ENCODE measurements at regions not wholly inside any gene's neighbourhood (a gene's known extent, or its start where the extent isn't known, plus 50 kb on each side); places are given as distances from the start of the nearest gene placed in this dataset.

GRCh38 chr6:3900744-3901336, 51.7 kb downstream of the FAM50B start:
- H3K4me1 ChIP-seq, result peaks cover 10% of the 10 kb centered on the region
- intact Hi-C loops (cut with DNase I), result no loop called here
- WGBS, 2 donors, result 86 to 89% methylated on average over 6 of the region's 6 CpGs
- TF ChIP-seq POLR2A (IDR thresholded peaks at IDR 0.05) (no peak), CTCF (IDR thresholded peaks at IDR 0.05) (no peak)
- H3K27me3 ChIP-seq, result no peaks in the 10 kb centered on the region
- no peak overlapping the region for H3K27ac ChIP-seq
- H3K4me3 ChIP-seq, result no peak overlapping the region
- no peaks in the 10 kb centered on the region for H3K9me3 ChIP-seq
- ATAC-seq (no peak), DNase-seq (no peak)
- H3K36me3 ChIP-seq (replicated peaks in 1 of 2; ENCODE audit: insufficient read depth in 1 of 2, low read depth in 2 of 2), result no peaks in the 10 kb centered on the region

- Histone ChIP-seq H3K36me3 (replicated peaks in 1 of 2; ENCODE audit: insufficient read depth in 1 of 2, low read depth in 2 of 2) (no peaks in the 10 kb centered on the region), H3K4me3 (no peak overlapping the region), H3K4me1 (peaks cover 30% of the 10 kb centered on the region), H3K9me3 (no peaks in the 10 kb centered on the region), H3K27ac (no peak overlapping the region), H3K27me3 (no peaks in the 10 kb centered on the region)
- DNase-seq (no peak), ATAC-seq (no peak)
- WGBS, 2 donors, result 83 to 85% methylated on average over 10 of the region's 10 CpGs
- TF ChIP-seq POLR2A (IDR thresholded peaks at IDR 0.05), result no peak
- TF ChIP-seq CTCF (IDR thresholded peaks at IDR 0.05), result no peak
- intact Hi-C loops (cut with DNase I), result no loop called here
Measured at GRCh38 chr6:3902871-3903648, 53.9 kb downstream of the FAM50B start.

GRCh38 chr6:3904518-3904917, 55.3 kb downstream of the FAM50B start:
- Histone ChIP-seq H3K4me3 (no peak overlapping the region), H3K27ac (no peak overlapping the region), H3K27me3 (no peaks in the 10 kb centered on the region), H3K9me3 (no peaks in the 10 kb centered on the region), H3K36me3 (replicated peaks in 1 of 2; ENCODE audit: insufficient read depth in 1 of 2, low read depth in 2 of 2) (no peaks in the 10 kb centered on the region), H3K4me1 (peaks cover 30% of the 10 kb centered on the region)
- TF ChIP-seq CTCF (IDR thresholded peaks at IDR 0.05) (no peak), POLR2A (IDR thresholded peaks at IDR 0.05) (no peak)
- no peak for ATAC-seq
- WGBS, 2 donors, result 81 to 84% methylated on average over 3 of the region's 3 CpGs
- intact Hi-C loops (cut with DNase I), result no loop called here
- DNase-seq, result no peak

DNA sequence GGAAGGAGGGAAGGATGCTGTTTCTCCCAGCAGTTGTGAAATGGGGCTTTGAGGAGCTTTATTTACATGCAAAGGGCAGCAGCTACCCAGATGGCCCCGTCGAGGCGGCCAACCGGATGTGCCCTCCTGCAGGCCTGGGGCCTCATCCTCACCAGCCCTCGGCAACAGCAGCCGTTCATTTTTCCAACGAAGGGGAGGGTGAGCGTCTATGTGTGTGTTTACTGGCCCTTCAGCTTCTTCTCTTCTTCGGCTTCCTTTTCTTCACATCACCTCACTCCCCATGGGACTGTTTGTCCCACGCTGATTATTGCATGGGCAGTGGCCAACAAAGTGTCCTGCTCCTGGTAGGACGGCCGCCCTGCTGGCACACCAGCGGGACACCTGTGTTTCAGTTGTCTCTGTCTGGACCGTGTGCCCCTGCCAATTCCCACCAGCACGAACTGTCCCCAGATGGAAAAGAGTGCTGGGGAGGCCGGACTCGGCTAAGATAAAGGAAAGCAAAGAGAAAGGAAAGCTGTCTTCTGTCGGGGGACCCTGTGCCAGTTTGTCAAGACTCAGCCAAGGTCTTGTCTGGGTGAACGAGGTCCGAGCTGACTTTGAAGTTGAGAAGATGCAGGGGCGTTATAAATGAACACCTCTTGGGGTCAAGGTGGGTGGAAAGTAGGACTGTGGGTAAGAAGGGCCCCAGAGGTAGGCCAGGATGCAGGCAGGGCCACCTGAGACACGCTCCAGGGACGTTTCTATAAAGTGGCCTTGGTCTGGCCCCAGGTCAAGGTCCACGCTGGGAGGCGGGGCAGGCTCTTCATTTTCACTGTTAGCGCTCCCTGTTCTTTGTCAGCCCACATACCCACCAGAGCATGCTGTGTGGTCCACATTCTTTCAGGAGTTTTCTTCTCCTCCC, 57.0 kb downstream of the FAM50B start:
- Histone ChIP-seq H3K27me3 (no peaks in the 10 kb centered on the region), H3K4me3 (no peak overlapping the region), H3K36me3 (replicated peaks in 1 of 2; ENCODE audit: insufficient read depth in 1 of 2, low read depth in 2 of 2) (no peaks in the 10 kb centered on the region), H3K27ac (peak overlapping the region; percentile 48 to 86 (median 76)), H3K9me3 (no peaks in the 10 kb centered on the region), H3K4me1 (peaks cover 43% of the 10 kb centered on the region)
- peak; percentile 82 to 91 (median 86) for DNase-seq
- WGBS, 2 donors, result 39 to 45% methylated on average over 26 of the region's 26 CpGs
- peak; percentile 95 for ATAC-seq
- intact Hi-C loops (cut with DNase I), result no loop called here
- TF ChIP-seq POLR2A (IDR thresholded peaks at IDR 0.05) (peak in 1 of 3 donors; percentile 49), CTCF (IDR thresholded peaks at IDR 0.05) (peak in 1 of 7 experiments; percentile 14)
